ENCODE measurements at regions not wholly inside any gene's neighbourhood (a gene's known extent, or its start where the extent isn't known, plus 50 kb on each side); places are given as distances from the start of the nearest gene placed in this dataset.

DNA sequence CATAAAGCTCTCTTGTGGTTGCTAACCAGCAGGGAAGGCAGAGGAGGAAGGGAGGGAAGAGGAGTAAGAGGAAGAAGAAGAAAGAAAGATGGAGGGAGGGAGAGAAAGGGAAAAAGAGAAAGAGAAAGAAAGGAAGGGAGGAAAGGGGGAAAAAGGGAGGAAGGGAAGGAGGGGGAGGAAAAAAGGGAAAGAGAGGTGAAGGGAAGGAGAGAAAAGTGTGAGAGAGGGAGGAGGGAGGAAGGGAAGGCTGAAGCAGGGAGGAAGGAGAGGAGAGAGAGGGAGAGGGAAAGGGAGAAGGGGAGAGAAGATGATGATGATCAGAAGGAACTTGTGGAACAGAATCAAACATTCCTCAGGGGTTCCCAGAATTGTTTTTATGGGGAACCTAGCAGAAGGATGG is 57.5 kb upstream of the TOX2 start:
- Histone ChIP-seq H3K9ac (ENCODE audit: low read depth, low read length) (no peak overlapping the region), H4K8ac (ENCODE audit: low read depth in 2 of 2, low read length in 2 of 2) (no peak overlapping the region), H3K4ac (ENCODE audit: low read depth, low read length) (no peak overlapping the region), H3K9me1 (ENCODE audit: insufficient read depth, low read length) (no peaks in the 10 kb centered on the region), H4K20me1 (ENCODE audit: insufficient read depth, low read length) (no peaks in the 10 kb centered on the region), H3K18ac (ENCODE audit: low read depth, low read length) (no peak overlapping the region), H2AFZ (replicated peaks; ENCODE audit: low read length, poor library complexity) (no peak overlapping the region), H3K23ac (ENCODE audit: low read depth, low read length) (no peak overlapping the region), H2AK5ac (ENCODE audit: low read depth, low read length) (no peak overlapping the region), H2BK20ac (ENCODE audit: low read depth, low read length) (no peak overlapping the region), H4K91ac (ENCODE audit: insufficient read depth, low read depth, low read length) (no peak overlapping the region), H2BK15ac (ENCODE audit: low read depth, low read length) (no peak overlapping the region), H3K56ac (ENCODE audit: extremely low read depth, insufficient read depth, low read length) (no peak overlapping the region), H2AK9ac (replicated peaks; ENCODE audit: low read depth, low read length, poor library complexity) (no peak overlapping the region), H2BK120ac (ENCODE audit: low read depth, low read length) (no peak overlapping the region), H3K14ac (replicated peaks; ENCODE audit: low read depth, low read length) (no peak overlapping the region), H3K79me1 (ENCODE audit: low read depth in 1 of 2, low read length in 2 of 2) (no peaks in the 10 kb centered on the region), H3K4me2 (ENCODE audit: low read depth, low read length) (no peak overlapping the region), H3K36me3 (ENCODE audit: control insufficient read depth, insufficient read depth, low read length) (no peaks in the 10 kb centered on the region), H3K27ac (ENCODE audit: insufficient read depth, low read length) (no peak overlapping the region), H3K27me3 (ENCODE audit: control insufficient read depth, insufficient read depth, low read length) (no peaks in the 10 kb centered on the region), H3K4me1 (ENCODE audit: control insufficient read depth, insufficient read depth, low read length) (no peaks in the 10 kb centered on the region; the same call in 1 of the 2 replicates), H4K5ac (ENCODE audit: low read depth, low read length) (no peak overlapping the region), H3K4me3 (ENCODE audit: insufficient read depth, low read depth, low read length) (no peak overlapping the region), H2BK5ac (ENCODE audit: low read depth, low read length, poor library complexity, severe bottlenecking) (no peak overlapping the region), H3K9me3 (ENCODE audit: control insufficient read depth, insufficient read depth, low read length) (no peaks in the 10 kb centered on the region; the same call in 1 of the 2 replicates)
- TF ChIP-seq NFE2L2 (IDR thresholded peaks at IDR 0.05; ENCODE audit: low read depth, low read length) = no peak
- TF ChIP-seq CHD1 (IDR thresholded peaks at IDR 0.05; ENCODE audit: low read depth, low read length) = no peak
- ATAC-seq (ENCODE audit: low read depth) (no peak), DNase-seq (no peak)
- ChIA-PET CTCF (interaction anchor here (1.2 kb wide), 1 partner anchor 10 kb away, joined by 7 read pairs; no protein-coding TSS in a partner anchor), POLR2A (ENCODE audit: unreplicated experiment) (no interaction called here)
- in situ Hi-C loops (cut with MboI; ENCODE audit: low sequenced_read_pairs) (no loop called here), intact Hi-C loops (cut with micrococcal nuclease) (no loop called here), dilution Hi-C loops (cut with HindIII; ENCODE audit: low sequenced_read_pairs, unreplicated experiment) (no loop called here)
- BruUV-seq (replicated peaks) = no TSS peak
